Right cardiac atrium (tissue), 5 donors: ENCODE measurements at regions not wholly inside any gene's neighbourhood (a gene's known extent, or its start where the extent isn't known, plus 50 kb on each side); places are given as distances from the start of the nearest gene placed in this dataset.
"Not testable (repeated sequence)": the region's sequence is repeated elsewhere in the genome, so short reads cannot be mapped to it uniquely, and the experiment has no call there.

Source experiments
- ATAC-seq, 2 donors: fragments of 200-7000 bp; cut with Tn5 transposase; one replicate each; pipeline versions ENCODE4 v1.8.0 to v1.9.1; 2020; ENCODE audit warnings: moderate library complexity in 2 of 2, mild to moderate bottlenecking in 1 of 2
- DNase-seq, 3 donors: peaks; one replicate each; pipeline ENCODE4 v3.0.0-alpha.2; 2020
- H3K27ac ChIP-seq: one replicate; pipeline ENCODE4 v1.5.1; 2013; ENCODE audit warnings: mild to moderate bottlenecking, low read length, control low read depth, moderate library complexity
- H3K27me3 ChIP-seq: one replicate; pipeline ENCODE4 v1.6.1; 2013; ENCODE audit not compliant: control insufficient read depth, insufficient read depth
- H3K4me1 ChIP-seq: one replicate; pipeline ENCODE4 v1.6.1; 2013; ENCODE audit warnings: low read length; ENCODE audit not compliant: control insufficient read depth, insufficient read depth
- H3K4me3 ChIP-seq: one replicate; pipeline ENCODE4 v1.5.1; 2013; ENCODE audit warnings: low read length, control low read depth
- H3K9me3 ChIP-seq: one replicate; pipeline ENCODE4 v1.6.1; 2013; ENCODE audit warnings: low read length; ENCODE audit not compliant: control insufficient read depth
- WGBS: extraction: QIAGEN DNeasy Blood & Tissue Kit; methylation state at CpG from one replicate; pipeline ENCODE4 v1.1.7; 2013; 5-methylcytosine and 5-hydroxymethylcytosine counted together
- intact Hi-C, 4 donors: fragments of 100-400 bp; cut with DNase I; formaldehyde crosslinking; loops; one replicate each; pipeline versions ENCODE4 v1.11.0 to v1.14.0; 2022 to 2023
- donor health status: healthy with polysubstance abuse.
- donor health status: DM: no; HTN: yes; CAD: no.
- donor health status: DM: no; HTN: no; CAD: no.
- donor health status: DM: no; HTN: yes; CAD: no; lungs with severe emphysema.
- donor health status: DM: yes; HTN: yes; CAD: no.

DNA sequence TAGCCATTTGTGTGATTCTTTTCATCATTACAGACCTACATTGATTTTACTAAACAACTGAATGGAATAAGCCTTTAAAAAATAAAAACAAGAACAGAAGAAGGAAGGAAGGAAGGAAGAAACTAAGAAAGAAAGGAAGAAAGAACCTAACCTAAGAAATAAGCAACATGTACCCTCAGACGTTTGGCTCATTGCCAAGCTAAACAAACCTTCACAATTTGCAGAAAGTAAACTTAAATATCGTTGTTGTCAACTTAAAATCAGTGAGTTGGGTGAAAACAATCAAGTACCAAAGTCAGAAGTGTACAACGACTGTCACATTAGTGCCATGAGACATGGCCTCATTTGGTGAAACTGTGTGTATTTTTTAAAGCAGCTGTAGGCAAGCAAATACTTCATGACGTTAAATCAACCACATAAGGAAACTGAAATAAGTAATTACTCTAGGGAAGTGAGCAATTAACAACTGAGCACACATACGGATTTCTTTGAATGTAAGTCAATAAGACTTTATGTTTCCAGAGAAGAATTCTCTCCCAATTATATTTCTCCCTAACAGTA is 313.1 kb upstream of the TMPRSS15 start:
- DNase-seq: no peak
- H3K4me3 ChIP-seq: no peak overlapping the region
- H3K27ac ChIP-seq: no peak overlapping the region
- ATAC-seq: no peak
- no peaks in the 10 kb centered on the region for H3K27me3 ChIP-seq
- 43% methylated on average over 5 of the region's 5 CpGs for WGBS
- intact Hi-C loops: no loop called here
- no peaks in the 10 kb centered on the region for H3K9me3 ChIP-seq
- no peaks in the 10 kb centered on the region for H3K4me1 ChIP-seq

DNA sequence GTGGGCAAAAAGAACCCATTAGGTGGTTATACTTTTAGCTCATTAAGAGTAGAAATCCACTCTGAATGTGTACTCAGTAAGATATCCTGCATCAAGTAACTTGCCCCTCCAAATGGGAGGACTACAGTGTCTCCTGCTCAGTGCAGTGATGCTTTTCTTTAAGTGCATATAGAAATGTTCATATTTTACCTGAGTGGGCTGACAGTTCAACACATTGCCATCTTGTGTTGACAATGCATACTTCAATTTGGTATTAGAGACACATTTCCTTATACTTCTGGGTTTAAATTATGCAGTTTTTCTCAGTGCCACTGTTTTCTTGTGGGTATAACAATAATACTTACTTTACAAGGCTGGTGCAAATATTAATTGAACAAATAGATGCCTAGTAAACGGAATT is 318.6 kb upstream of the TMPRSS15 start:
- ATAC-seq (no peak), DNase-seq (no peak)
- no peaks in the 10 kb centered on the region for H3K27me3 ChIP-seq
- no peak overlapping the region for H3K27ac ChIP-seq
- no peak overlapping the region for H3K4me3 ChIP-seq
- WGBS: 80% methylated on average over 1 of the region's 1 CpG
- intact Hi-C loops: no loop called here
- no peaks in the 10 kb centered on the region for H3K9me3 ChIP-seq
- no peaks in the 10 kb centered on the region for H3K4me1 ChIP-seq

DNA sequence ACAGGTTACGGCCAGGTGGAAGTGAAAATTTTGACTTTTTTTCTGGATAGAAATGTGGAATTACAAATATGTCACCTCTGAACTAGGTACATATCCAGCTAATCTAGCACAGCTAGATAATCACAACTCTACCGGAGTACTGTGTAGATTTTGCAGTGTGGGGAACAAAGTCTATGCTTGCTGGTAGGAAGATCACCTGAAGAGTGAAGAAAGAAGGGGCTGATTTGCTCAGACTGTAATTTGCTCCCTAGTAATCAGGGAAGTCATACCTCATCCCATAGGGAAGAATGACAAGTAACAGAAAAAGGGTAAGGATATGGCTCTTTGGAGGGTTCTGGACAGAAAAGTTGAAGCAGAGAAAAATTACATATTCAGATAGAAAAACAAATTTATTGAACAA is 319.6 kb upstream of the TMPRSS15 start:
- no peak overlapping the region for H3K4me3 ChIP-seq
- no peaks in the 10 kb centered on the region for H3K27me3 ChIP-seq
- intact Hi-C loops: no loop called here
- no peak for DNase-seq
- 76% methylated on average over 2 of the region's 2 CpGs for WGBS
- H3K9me3 ChIP-seq: no peaks in the 10 kb centered on the region
- H3K27ac ChIP-seq: no peak overlapping the region
- no peaks in the 10 kb centered on the region for H3K4me1 ChIP-seq
- no peak for ATAC-seq

DNA sequence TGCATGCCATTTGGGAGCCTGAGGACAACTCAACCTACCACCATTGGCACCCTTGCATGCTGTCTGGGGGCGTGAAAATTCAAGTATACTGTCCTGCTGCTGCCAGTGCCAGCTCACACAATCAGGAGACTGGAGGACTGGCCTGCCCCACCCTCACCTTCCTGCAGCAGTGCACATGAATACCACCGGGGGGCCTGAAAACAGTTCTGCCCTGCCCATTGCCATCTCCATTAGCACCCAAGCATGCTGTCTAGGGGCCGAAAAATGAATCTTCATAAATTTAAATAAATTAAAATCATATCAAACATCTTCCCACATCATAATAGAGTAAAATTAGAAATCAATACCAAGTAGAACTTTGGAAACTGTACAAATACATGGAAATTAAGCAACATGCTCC is 322.1 kb upstream of the TMPRSS15 start:
- 75% methylated on average over 3 of the region's 3 CpGs for WGBS
- Histone ChIP-seq H3K4me1 (no peaks in the 10 kb centered on the region), H3K27me3 (no peaks in the 10 kb centered on the region), H3K27ac (no peak overlapping the region), H3K9me3 (no peaks in the 10 kb centered on the region), H3K4me3 (no peak overlapping the region)
- no peak for DNase-seq
- no peak for ATAC-seq
- intact Hi-C loops: no loop called here

DNA sequence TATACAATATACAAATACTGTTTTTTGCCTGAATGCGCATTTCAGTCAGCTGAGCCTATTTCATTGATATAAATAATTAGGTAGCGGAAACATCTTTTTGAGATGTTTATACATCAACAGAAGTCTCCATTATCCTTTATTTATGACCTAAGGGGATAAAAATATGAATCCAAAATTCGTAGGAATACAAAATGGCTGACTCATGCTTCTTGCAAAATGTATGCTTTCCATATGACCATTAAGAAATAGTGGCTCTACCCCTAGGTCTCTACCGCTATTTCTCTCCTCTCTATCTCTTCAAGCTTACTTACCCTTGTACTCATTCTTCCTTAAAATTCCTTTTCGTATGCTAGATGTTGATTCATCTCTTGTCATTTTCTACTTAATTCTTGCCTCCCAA is 338.4 kb upstream of the TMPRSS15 start:
- no peaks in the 10 kb centered on the region for H3K4me1 ChIP-seq
- H3K4me3 ChIP-seq: no peak overlapping the region
- intact Hi-C loops: no loop called here
- WGBS: 82% methylated on average over 5 of the region's 5 CpGs
- H3K9me3 ChIP-seq: no peaks in the 10 kb centered on the region
- H3K27me3 ChIP-seq: no peaks in the 10 kb centered on the region
- ATAC-seq (no peak), DNase-seq (no peak)
- no peak overlapping the region for H3K27ac ChIP-seq

DNA sequence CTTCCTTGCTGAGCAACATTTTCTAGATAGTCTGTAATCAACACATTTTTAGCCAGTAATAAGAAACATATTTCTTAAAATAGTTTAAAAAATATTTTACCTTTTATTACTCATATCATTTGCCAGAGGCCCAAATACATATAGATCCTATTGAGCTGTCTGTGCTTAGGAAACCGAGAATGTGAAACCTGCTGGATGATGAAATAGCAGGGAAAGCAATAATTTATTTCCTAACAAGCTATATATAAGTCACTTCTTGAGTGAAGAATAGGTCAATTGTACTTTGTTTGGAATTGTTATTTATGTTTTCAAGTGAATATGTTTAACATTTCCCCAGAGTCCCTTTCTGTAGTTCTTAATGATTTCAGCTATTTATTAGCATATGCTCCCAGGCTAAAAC is 339.9 kb upstream of the TMPRSS15 start:
- DNase-seq: no peak
- no peak overlapping the region for H3K4me3 ChIP-seq
- no peak overlapping the region for H3K27ac ChIP-seq
- no peaks in the 10 kb centered on the region for H3K27me3 ChIP-seq
- no peak for ATAC-seq
- 49% methylated on average over 1 of the region's 1 CpG for WGBS
- intact Hi-C loops: no loop called here
- no peaks in the 10 kb centered on the region for H3K4me1 ChIP-seq
- H3K9me3 ChIP-seq: no peaks in the 10 kb centered on the region

DNA sequence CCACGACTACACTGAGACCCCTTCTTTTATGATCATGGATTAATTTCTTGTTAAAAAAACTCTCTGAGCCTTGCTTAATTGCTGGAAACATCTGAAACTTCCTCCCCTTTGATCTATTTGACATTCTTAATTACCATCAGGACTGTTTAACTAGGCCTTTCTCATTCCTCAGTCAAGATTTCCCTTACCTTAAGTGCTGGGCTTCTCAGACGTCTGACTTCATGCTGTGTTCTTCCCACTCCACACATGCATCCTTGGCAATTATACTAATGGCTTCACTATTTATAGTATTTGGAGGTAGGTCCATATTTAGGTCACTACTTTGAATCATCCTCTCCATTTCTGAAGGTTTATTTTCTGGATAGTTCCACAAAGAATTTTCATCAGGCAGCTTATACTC is 341.3 kb upstream of the TMPRSS15 start:
- DNase-seq (no peak), ATAC-seq (no peak)
- intact Hi-C loops: no loop called here
- H3K27me3 ChIP-seq: no peaks in the 10 kb centered on the region
- H3K27ac ChIP-seq: no peak overlapping the region
- 35% methylated on average over 2 of the region's 2 CpGs for WGBS
- no peaks in the 10 kb centered on the region for H3K9me3 ChIP-seq
- no peak overlapping the region for H3K4me3 ChIP-seq
- H3K4me1 ChIP-seq: no peaks in the 10 kb centered on the region

DNA sequence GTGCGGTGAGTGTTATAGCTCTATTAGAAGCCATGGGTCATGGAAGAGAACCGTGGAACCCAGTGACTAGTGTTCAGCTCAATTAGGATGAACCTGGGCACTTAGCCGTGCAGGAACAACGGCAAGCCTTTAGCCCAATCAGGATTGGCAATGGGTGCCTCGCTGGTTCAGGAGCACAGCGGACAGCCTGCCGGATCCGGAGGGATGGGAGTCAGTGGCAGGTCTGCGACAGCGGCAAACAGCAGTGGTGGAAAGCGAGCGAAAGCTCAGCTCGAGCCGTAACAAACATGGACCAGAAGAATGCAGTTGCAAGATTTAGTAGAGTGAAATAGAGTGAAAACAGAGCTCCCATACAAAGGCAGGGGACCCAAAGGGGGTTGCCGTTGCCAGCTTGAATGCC is 349.3 kb upstream of the TMPRSS15 start:
- intact Hi-C loops, ATAC-seq, H3K27me3 ChIP-seq, H3K4me1 ChIP-seq, H3K27ac ChIP-seq, DNase-seq, H3K9me3 ChIP-seq, H3K4me3 ChIP-seq: not testable (repeated sequence)
- WGBS: 91% methylated on average over 15 of the region's 15 CpGs

DNA sequence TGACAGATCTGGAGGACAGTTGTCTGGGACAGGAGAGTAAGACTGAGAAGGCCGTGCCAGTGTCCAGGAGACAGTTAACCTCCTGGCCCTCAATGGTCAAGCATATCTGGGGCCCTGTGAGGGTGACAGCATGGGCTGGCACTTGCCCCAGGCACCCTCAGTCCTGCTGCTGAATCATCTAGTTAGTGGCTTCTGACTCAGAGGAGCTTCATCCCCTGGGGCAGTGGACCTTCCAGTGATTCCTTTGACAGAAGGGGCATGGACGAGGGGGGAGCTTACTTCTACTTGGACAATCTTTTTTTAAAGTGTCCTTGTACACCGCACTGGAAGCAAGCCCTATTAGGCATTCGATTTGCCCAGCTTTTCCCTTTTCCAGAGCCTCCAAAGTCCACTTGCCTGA is 352.7 kb upstream of the TMPRSS15 start:
- DNase-seq, H3K4me3 ChIP-seq, ATAC-seq, H3K9me3 ChIP-seq, intact Hi-C loops, H3K27me3 ChIP-seq, H3K4me1 ChIP-seq, H3K27ac ChIP-seq: not testable (repeated sequence)
- 69% methylated on average over 4 of the region's 4 CpGs for WGBS

DNA sequence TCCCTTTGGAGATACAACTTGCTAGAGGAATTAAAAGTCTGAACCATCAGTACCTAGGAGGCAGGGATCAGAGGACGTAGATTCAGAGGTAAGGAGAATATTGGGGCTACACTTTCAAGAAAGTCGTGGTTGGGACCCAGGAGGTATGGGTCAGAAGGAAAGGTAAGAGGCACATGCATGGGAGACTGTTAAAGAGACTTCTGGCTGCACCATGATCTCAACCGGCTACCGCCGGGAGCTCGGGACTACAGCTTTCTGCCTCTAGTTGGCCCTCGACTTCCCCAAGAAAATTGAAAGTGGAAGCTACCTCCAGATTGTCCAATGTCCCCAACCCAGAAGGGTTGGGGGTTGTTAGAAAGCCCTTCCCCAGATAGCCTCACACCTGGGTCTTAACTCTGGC is 355.7 kb upstream of the TMPRSS15 start:
- WGBS: 80% methylated on average over 7 of the region's 7 CpGs
- H3K9me3 ChIP-seq: no peaks in the 10 kb centered on the region
- ATAC-seq (no peak), DNase-seq (no peak)
- no peaks in the 10 kb centered on the region for H3K4me1 ChIP-seq
- intact Hi-C loops: no loop called here
- no peaks in the 10 kb centered on the region for H3K27me3 ChIP-seq
- no peak overlapping the region for H3K4me3 ChIP-seq
- no peak overlapping the region for H3K27ac ChIP-seq

DNA sequence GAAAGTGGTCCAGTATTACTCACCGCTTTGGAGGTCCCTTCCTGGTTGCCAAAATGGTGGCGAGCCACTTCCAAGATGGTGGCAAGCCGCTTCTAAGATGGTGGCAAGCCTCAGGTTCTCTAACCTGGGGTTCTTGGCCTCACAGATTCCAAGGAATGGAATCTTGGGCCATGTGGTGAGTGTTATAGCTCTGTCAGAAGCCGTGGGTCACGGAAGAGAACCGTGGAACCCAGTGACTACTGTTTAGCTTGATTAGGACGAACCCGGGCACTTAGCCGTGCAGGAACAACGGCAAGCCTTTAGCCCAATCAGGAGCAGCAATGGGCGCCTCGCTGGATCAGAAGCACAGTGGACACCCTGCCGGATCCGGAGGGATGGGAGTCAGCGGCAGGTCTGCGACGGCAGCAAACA is 356.2 kb upstream of the TMPRSS15 start:
- no peak for ATAC-seq
- intact Hi-C loops: no loop called here
- H3K4me1 ChIP-seq: no peaks in the 10 kb centered on the region
- no peak overlapping the region for H3K4me3 ChIP-seq
- no peaks in the 10 kb centered on the region for H3K9me3 ChIP-seq
- H3K27ac ChIP-seq: no peak overlapping the region
- no peak for DNase-seq
- WGBS: 92% methylated on average over 17 of the region's 17 CpGs
- no peaks in the 10 kb centered on the region for H3K27me3 ChIP-seq

DNA sequence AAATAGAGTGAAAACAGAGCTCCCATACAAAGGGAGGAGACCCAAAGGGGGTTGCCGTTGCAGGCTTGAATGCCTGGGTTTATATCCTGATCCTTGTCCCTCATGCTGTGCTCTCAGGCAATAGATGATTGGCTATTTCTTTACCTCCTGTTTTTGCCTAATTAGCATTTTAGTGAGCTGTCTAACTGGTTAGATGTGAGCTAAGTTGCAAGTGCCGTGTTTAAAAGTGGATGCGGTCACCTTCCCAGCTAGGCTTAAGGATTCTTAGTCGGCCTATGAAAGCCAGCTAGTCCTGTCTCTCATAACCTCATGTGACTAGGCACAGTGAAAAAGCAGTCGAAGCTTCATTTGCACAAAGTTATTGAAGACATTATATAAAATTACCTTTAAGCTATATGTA is 356.7 kb upstream of the TMPRSS15 start:
- ATAC-seq: no peak
- Histone ChIP-seq H3K4me3 (no peak overlapping the region), H3K9me3 (no peaks in the 10 kb centered on the region), H3K27me3 (no peaks in the 10 kb centered on the region), H3K27ac (no peak overlapping the region), H3K4me1 (no peaks in the 10 kb centered on the region)
- 85% methylated on average over 5 of the region's 5 CpGs for WGBS
- DNase-seq: no peak
- intact Hi-C loops: no loop called here
